ENCODE measurements at regions not wholly inside any gene's neighbourhood (a gene's known extent, or its start where the extent isn't known, plus 50 kb on each side); places are given as distances from the start of the nearest gene placed in this dataset.

DNA sequence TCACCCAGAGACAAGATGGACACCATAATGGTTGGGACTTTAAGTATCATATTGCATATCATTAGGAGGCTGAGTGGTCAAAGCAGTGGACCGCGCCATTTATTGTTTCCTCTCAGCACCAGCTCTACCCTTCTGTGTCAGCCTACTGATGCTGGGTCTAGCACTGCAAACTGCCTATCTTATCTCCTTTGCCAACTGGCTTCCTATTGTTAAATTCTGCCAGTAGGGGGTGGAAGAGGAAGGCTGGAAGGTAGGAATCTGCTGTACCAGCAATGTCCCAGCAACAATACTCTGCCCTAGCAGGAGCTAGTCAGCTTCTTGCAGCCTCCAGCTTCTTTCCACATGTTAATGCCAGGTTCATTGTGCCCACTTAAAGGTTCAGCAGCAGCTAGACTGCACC, 367.1 kb upstream of the PDGFD start:
- ATAC-seq (ENCODE audit: low read depth) (no peak), DNase-seq (no peak)
- Mint-ChIP-seq H3K9me3 (no peaks in the 10 kb centered on the region), H3K4me3 (no peak overlapping the region), H3K4me1 (no peaks in the 10 kb centered on the region), H3K27me3 (peaks cover 2% of the 10 kb centered on the region), H3K27ac (no peak overlapping the region), H3K36me3 (no peaks in the 10 kb centered on the region)
- POLR2A ChIA-PET: no interaction called here

GRCh38 chr11:104529906-104530305, 366.0 kb upstream of the PDGFD start:
- no peak overlapping the region for H3K27ac Mint-ChIP-seq
- POLR2A ChIA-PET: no interaction called here
- H3K27me3 Mint-ChIP-seq: no peaks in the 10 kb centered on the region
- no peaks in the 10 kb centered on the region for H3K36me3 Mint-ChIP-seq
- DNase-seq (no peak), ATAC-seq (ENCODE audit: low read depth) (no peak)
- H3K4me1 Mint-ChIP-seq: no peaks in the 10 kb centered on the region
- H3K4me3 Mint-ChIP-seq: no peak overlapping the region
- no peaks in the 10 kb centered on the region for H3K9me3 Mint-ChIP-seq

- Mint-ChIP-seq H3K27ac (no peak overlapping the region), H3K4me3 (no peak overlapping the region), H3K27me3 (peaks cover 3% of the 10 kb centered on the region), H3K36me3 (no peaks in the 10 kb centered on the region), H3K4me1 (no peaks in the 10 kb centered on the region), H3K9me3 (no peaks in the 10 kb centered on the region)
- no peak for ATAC-seq (ENCODE audit: low read depth)
- POLR2A ChIA-PET: no interaction called here
- DNase-seq: no peak
Measured at GRCh38 chr11:104529213-104529612, 365.3 kb upstream of the PDGFD start.

GRCh38 chr11:104526006-104526405, 362.1 kb upstream of the PDGFD start:
- H3K36me3 Mint-ChIP-seq: no peaks in the 10 kb centered on the region
- ATAC-seq (ENCODE audit: low read depth) (no peak), DNase-seq (no peak)
- H3K27me3 Mint-ChIP-seq: peaks cover 3% of the 10 kb centered on the region
- H3K27ac Mint-ChIP-seq: no peak overlapping the region
- H3K4me3 Mint-ChIP-seq: no peak overlapping the region
- no peaks in the 10 kb centered on the region for H3K4me1 Mint-ChIP-seq
- POLR2A ChIA-PET: no interaction called here
- no peaks in the 10 kb centered on the region for H3K9me3 Mint-ChIP-seq

- Mint-ChIP-seq H3K4me1 (no peaks in the 10 kb centered on the region), H3K27ac (no peak overlapping the region), H3K36me3 (no peaks in the 10 kb centered on the region), H3K9me3 (no peaks in the 10 kb centered on the region), H3K27me3 (peaks cover 3% of the 10 kb centered on the region), H3K4me3 (no peak overlapping the region)
- POLR2A ChIA-PET: no interaction called here
- DNase-seq (no peak), ATAC-seq (ENCODE audit: low read depth) (no peak)
Measured at GRCh38 chr11:104525416-104525815, 361.5 kb upstream of the PDGFD start.

GRCh38 chr11:104524254-104524653, 360.3 kb upstream of the PDGFD start:
- ATAC-seq (ENCODE audit: low read depth): no peak
- Mint-ChIP-seq H3K4me3 (no peak overlapping the region), H3K27me3 (peaks cover 3% of the 10 kb centered on the region), H3K9me3 (no peaks in the 10 kb centered on the region), H3K4me1 (no peaks in the 10 kb centered on the region), H3K36me3 (no peaks in the 10 kb centered on the region), H3K27ac (no peak overlapping the region)
- no peak for DNase-seq
- POLR2A ChIA-PET: no interaction called here

GRCh38 chr11:104523611-104524010, 359.7 kb upstream of the PDGFD start:
- Mint-ChIP-seq H3K27ac (no peak overlapping the region), H3K27me3 (peaks cover 3% of the 10 kb centered on the region), H3K4me1 (no peaks in the 10 kb centered on the region), H3K4me3 (no peak overlapping the region), H3K9me3 (no peaks in the 10 kb centered on the region), H3K36me3 (no peaks in the 10 kb centered on the region)
- DNase-seq (no peak), ATAC-seq (ENCODE audit: low read depth) (no peak)
- POLR2A ChIA-PET: no interaction called here

DNA sequence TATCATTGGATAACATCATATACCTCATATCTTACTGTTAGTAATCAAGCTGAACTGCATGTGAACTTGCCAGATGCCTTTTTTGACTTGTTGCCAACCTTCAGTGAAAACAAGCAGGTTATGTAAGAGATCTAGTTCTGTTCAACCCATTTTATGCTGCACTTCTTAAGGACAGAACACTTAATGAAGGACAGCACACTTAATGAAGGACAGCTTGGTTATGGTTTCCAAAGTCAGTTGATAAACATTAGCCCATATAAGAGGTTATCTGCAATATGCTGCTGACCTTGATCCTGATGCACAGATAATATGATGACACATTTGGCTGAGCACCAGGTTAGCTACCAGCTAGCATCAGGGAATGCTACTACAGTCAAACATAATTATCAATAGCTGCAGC, 358.7 kb upstream of the PDGFD start:
- peaks cover 3% of the 10 kb centered on the region for H3K27me3 Mint-ChIP-seq
- no peaks in the 10 kb centered on the region for H3K36me3 Mint-ChIP-seq
- no peaks in the 10 kb centered on the region for H3K4me1 Mint-ChIP-seq
- no peaks in the 10 kb centered on the region for H3K9me3 Mint-ChIP-seq
- POLR2A ChIA-PET: no interaction called here
- no peak overlapping the region for H3K4me3 Mint-ChIP-seq
- no peak for ATAC-seq (ENCODE audit: low read depth)
- H3K27ac Mint-ChIP-seq: no peak overlapping the region
- no peak for DNase-seq

DNA sequence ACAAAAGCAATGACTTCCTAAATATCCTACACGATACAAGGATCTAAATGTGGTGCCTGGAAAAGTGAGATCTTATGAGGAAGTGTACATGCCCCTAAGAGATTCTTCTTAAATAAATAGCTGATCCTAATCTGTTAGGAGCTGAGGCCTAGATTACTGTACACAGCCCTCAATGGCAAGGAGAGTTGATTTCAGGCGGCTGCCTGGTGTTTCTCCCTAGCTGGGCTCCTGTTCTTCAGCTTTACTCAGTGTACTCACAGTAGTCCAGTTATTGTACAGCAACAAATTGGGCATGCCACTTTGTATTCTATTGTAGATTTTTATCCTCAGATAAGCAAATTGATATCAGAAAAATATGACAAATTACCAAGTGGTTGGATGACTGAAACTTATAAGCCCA, 358.2 kb upstream of the PDGFD start:
- Mint-ChIP-seq H3K4me3 (no peak overlapping the region), H3K9me3 (no peaks in the 10 kb centered on the region), H3K4me1 (no peaks in the 10 kb centered on the region), H3K27me3 (peaks cover 3% of the 10 kb centered on the region), H3K27ac (no peak overlapping the region), H3K36me3 (no peaks in the 10 kb centered on the region)
- ATAC-seq (ENCODE audit: low read depth): no peak
- POLR2A ChIA-PET: interaction anchor here (0.6 kb wide), 1 partner anchor 575 kb away, joined by 3 read pairs; no protein-coding TSS in a partner anchor
- no peak for DNase-seq

DNA sequence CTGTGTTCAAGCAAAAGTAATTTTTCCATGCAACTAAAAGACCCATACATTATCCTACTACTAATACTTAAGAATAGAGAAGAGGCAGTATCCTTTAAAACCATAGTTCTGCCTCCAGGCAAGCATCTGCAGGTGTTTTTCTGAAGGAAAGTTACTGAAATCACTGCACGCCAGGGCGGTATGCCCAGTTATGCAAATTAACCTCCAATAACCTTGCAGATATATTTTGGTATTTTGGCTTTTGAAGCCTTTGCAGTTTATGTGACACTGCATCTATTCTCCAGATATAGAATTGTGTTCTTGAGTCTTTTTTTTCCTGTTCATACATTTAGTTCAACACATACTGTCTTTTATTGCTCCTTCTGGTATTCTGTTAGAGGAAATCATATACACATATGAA, 346.2 kb upstream of the PDGFD start:
- ATAC-seq (ENCODE audit: low read depth) (no peak), DNase-seq (no peak)
- no peak overlapping the region for H3K4me3 Mint-ChIP-seq
- H3K27ac Mint-ChIP-seq: no peak overlapping the region
- no peaks in the 10 kb centered on the region for H3K36me3 Mint-ChIP-seq
- no peaks in the 10 kb centered on the region for H3K27me3 Mint-ChIP-seq
- H3K9me3 Mint-ChIP-seq: no peaks in the 10 kb centered on the region
- POLR2A ChIA-PET: no interaction called here
- no peaks in the 10 kb centered on the region for H3K4me1 Mint-ChIP-seq

DNA sequence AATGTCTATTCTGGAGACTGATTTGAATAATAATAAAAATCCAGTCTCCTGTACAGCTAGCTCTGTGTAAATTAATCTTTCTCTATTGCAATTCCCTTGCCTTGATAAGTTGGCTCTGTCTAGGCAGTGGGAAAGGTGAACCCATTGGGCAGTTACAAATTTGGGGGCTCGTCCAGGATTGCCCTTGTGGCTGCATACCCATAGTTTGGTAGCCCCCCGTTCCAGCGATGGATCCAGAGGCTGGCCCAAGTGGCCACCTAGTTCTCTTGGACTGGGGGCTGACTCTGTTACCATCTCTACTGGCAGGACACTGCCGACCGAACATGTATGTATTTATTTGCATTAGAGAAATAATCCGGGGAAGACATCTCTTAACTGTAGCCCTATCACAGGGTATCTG, 326.2 kb upstream of the PDGFD start:
- Mint-ChIP-seq H3K27ac (no peak overlapping the region), H3K9me3 (peaks cover 11% of the 10 kb centered on the region), H3K36me3 (no peaks in the 10 kb centered on the region), H3K27me3 (no peaks in the 10 kb centered on the region), H3K4me1 (no peaks in the 10 kb centered on the region), H3K4me3 (no peak overlapping the region)
- DNase-seq (peak; percentile 22), ATAC-seq (ENCODE audit: low read depth) (no peak)
- POLR2A ChIA-PET: no interaction called here

- Mint-ChIP-seq H3K27me3 (no peaks in the 10 kb centered on the region), H3K4me3 (no peak overlapping the region), H3K36me3 (no peaks in the 10 kb centered on the region), H3K4me1 (no peaks in the 10 kb centered on the region), H3K9me3 (peaks cover 9% of the 10 kb centered on the region), H3K27ac (no peak overlapping the region)
- DNase-seq: no peak
- POLR2A ChIA-PET: no interaction called here
- ATAC-seq (ENCODE audit: low read depth): no peak
Measured at GRCh38 chr11:104488561-104488960, 324.6 kb upstream of the PDGFD start.

GRCh38 chr11:104487046-104487806, 323.3 kb upstream of the PDGFD start:
- ATAC-seq (ENCODE audit: low read depth) (no peak), DNase-seq (no peak)
- no peaks in the 10 kb centered on the region for H3K27me3 Mint-ChIP-seq
- no peak overlapping the region for H3K4me3 Mint-ChIP-seq
- no peaks in the 10 kb centered on the region for H3K36me3 Mint-ChIP-seq
- POLR2A ChIA-PET: no interaction called here
- no peaks in the 10 kb centered on the region for H3K4me1 Mint-ChIP-seq
- H3K27ac Mint-ChIP-seq: no peak overlapping the region
- H3K9me3 Mint-ChIP-seq: peaks cover 12% of the 10 kb centered on the region

DNA sequence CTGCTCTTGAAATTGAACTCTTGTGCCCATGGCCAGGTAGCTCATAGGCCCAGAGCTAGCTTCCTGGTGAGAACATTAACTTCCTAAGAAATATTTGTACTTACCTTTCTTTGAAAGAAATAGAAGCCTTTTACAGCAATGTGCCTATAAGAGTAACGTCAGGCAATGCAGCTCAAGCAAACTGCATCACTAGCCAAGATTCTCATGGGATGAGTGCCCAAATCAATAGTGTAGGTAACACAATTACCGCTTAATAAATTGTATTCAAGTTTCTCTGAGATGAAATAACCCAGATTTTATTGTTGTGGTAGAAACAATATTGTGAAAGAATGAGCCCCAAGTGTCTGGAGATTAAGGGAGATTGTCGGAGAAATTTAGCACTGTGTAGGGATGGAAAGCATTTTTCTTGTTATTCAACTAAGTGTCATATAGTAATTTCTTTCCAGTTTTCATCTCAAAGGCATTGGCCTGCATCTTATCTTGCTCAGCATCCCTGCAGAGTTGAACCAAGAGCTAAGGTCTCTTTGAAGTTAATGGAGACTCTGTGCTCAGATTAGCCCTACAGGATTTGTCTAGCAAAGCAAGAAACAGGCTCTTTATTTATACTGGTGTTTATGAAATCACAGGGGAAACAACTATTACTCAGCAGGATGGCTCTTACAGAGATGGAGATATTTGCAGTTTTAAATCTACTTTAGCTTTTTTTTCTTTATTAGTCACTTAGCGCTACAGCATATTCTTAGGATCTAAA, 321.0 kb upstream of the PDGFD start:
- POLR2A ChIA-PET: no interaction called here
- peaks cover 5% of the 10 kb centered on the region for H3K9me3 Mint-ChIP-seq

More for the DNA sequence above, 321.0 kb upstream of the PDGFD start:
- no peaks in the 10 kb centered on the region for H3K27me3 Mint-ChIP-seq
- H3K4me1 Mint-ChIP-seq: no peaks in the 10 kb centered on the region
- H3K4me3 Mint-ChIP-seq: no peak overlapping the region
- ATAC-seq (ENCODE audit: low read depth): no peak
- no peak for DNase-seq
- no peak overlapping the region for H3K27ac Mint-ChIP-seq
- no peaks in the 10 kb centered on the region for H3K36me3 Mint-ChIP-seq
